Keratinocyte (primary cell): ENCODE measurements at regions not wholly inside any gene's neighbourhood (a gene's known extent, or its start where the extent isn't known, plus 50 kb on each side); places are given as distances from the start of the nearest gene placed in this dataset.

ENCODE experiments used
- EZH2 ChIP-seq: IDR thresholded peaks from one replicate; pipeline ENCODE4 v1.6.1; 2012; ENCODE audit warnings: inconsistent platforms, mild to moderate bottlenecking, low read length, moderate library complexity
- TF ChIP-seq, protein P1 (sequence below), 3 experiments: IDR thresholded peaks in 1 of 3; conservative IDR thresholded peaks in 1 of 3; optimal IDR thresholded peaks in 1 of 3; 2 replicates in 2 of 3; 3 replicates in 1 of 3; pipeline versions ENCODE3 to v1.5.1; 2011; ENCODE audit warnings: low read length in 3 of 3, mild to moderate bottlenecking in 3 of 3, moderate library complexity in 2 of 3, control low read depth in 1 of 3, inconsistent platforms in 1 of 3; ENCODE audit not compliant: insufficient read depth in 2 of 3; ENCODE audit errors: extremely low read depth in 1 of 3

DNA sequence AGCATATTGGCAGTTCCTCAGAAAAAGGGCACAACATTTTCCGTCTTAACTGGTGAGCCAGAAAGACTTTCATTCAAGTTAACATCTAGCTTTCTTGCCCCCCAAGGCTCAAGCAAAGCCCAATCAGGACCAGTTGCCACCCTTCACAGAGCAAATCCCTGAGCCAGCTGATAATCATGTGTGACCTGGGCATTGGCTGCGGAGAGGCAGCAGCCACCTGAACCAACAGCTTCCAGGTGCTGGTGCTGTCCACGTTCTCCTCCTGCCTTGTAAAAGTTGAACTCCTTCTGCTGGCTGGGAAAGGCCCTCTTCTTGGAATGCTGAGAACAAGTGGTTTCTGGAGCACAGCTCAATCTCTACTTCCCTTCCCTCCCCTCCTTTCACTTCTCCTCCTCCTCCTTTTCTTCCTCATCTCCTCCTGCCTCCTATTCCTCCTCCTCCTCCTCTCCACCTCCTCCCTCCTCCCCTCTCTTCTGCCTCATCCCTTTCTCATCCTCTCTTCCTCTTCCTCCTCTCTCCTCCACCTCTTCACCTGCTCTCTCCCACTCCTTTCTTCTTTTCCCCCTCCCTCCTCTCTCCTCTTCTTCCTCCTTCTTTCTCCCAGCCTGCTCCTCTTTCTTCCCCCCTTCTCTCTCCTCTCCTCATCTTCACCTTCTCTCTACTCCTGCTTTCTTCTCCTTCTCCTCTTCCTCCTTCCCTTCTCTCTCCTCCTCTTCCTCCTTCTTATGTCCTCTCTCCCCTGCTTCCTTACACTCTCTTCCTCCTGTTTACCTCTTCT, 140.6 kb downstream of the JCAD start:
- TF ChIP-seq, protein P1, sequence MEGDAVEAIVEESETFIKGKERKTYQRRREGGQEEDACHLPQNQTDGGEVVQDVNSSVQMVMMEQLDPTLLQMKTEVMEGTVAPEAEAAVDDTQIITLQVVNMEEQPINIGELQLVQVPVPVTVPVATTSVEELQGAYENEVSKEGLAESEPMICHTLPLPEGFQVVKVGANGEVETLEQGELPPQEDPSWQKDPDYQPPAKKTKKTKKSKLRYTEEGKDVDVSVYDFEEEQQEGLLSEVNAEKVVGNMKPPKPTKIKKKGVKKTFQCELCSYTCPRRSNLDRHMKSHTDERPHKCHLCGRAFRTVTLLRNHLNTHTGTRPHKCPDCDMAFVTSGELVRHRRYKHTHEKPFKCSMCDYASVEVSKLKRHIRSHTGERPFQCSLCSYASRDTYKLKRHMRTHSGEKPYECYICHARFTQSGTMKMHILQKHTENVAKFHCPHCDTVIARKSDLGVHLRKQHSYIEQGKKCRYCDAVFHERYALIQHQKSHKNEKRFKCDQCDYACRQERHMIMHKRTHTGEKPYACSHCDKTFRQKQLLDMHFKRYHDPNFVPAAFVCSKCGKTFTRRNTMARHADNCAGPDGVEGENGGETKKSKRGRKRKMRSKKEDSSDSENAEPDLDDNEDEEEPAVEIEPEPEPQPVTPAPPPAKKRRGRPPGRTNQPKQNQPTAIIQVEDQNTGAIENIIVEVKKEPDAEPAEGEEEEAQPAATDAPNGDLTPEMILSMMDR (optimal IDR thresholded peaks at IDR 0.05 in 1 of 3, IDR thresholded peaks at IDR 0.05 in 1 of 3, conservative IDR thresholded peaks at IDR 0.05 in 1 of 3; ENCODE audit: extremely low read depth in 1 of 3, insufficient read depth in 2 of 3, low read length in 3 of 3) = no peak
- TF ChIP-seq EZH2 = no peak
